Neural cell (in vitro differentiated cells): ENCODE measurements at regions not wholly inside any gene's neighbourhood (a gene's known extent, or its start where the extent isn't known, plus 50 kb on each side); places are given as distances from the start of the nearest gene placed in this dataset.

Experiments used
- H2AFZ ChIP-seq: fragments of 200-600, 300-800 bp; sonication (generic), shearing (Covaris generic); 2 replicates; pipeline ENCODE4 v1.6.0; 2014; ENCODE audit warnings: low read depth, mild to moderate bottlenecking, antibody characterized with exemption, low read length, moderate library complexity
- H3F3A ChIP-seq: fragments of 200-600 bp; shearing (Covaris generic); 2 replicates; pipeline ENCODE4 v1.6.1; 2016; ENCODE audit warnings: mild to moderate bottlenecking, moderate library complexity, mixed read lengths, antibody characterized with exemption, low read length; ENCODE audit not compliant: insufficient read depth, poor library complexity, severe bottlenecking
- H3K27ac ChIP-seq: fragments of 200-600, 300-800 bp; sonication (generic), shearing (Covaris generic); 2 replicates; pipeline ENCODE4 v1.5.1; 2014; ENCODE audit warnings: mild to moderate bottlenecking, low read length, moderate library complexity
- H3K27me3 ChIP-seq: fragments of 300-800, 200-600 bp; sonication (generic), shearing (Covaris generic); 2 replicates; pipeline ENCODE4 v1.6.0; 2014; ENCODE audit warnings: mild to moderate bottlenecking, low read depth, low read length, moderate library complexity; ENCODE audit not compliant: insufficient read depth
- H3K36me3 ChIP-seq: fragments of 300-800, 200-600 bp; sonication (generic), shearing (Covaris generic); 2 replicates; pipeline ENCODE4 v1.5.1; 2014; ENCODE audit warnings: mild to moderate bottlenecking, antibody characterized with exemption, low read length, moderate library complexity; ENCODE audit not compliant: insufficient read depth
- H3K4me2 ChIP-seq: fragments of 300-800, 200-600 bp; sonication (generic), shearing (Covaris generic); 2 replicates; pipeline ENCODE4 v1.6.0; 2014; ENCODE audit warnings: mild to moderate bottlenecking, low read length
- H3K4me3 ChIP-seq: fragments of 300-800, 200-600 bp; sonication (generic), shearing (Covaris generic); 2 replicates; pipeline ENCODE4 v1.5.1; 2014; ENCODE audit warnings: mild to moderate bottlenecking, low read length, moderate library complexity
- H3K79me2 ChIP-seq: fragments of 200-600 bp; shearing (Covaris generic); replicated peaks from 2 replicates; pipeline ENCODE4 v1.6.0; 2014; ENCODE audit warnings: mild to moderate bottlenecking, low read length, moderate library complexity; ENCODE audit not compliant: insufficient read depth
- H3K9ac ChIP-seq: fragments of 300-800, 200-600 bp; sonication (generic), shearing (Covaris generic); 2 replicates; pipeline ENCODE4 v1.6.1; 2016; ENCODE audit warnings: mild to moderate bottlenecking, low read length, mixed read lengths
- H3K9me2 ChIP-seq: fragments of 200-600 bp; shearing (Covaris generic); 2 replicates; pipeline ENCODE4 v1.6.1; 2016; ENCODE audit warnings: mild to moderate bottlenecking, low read length, mixed read lengths; ENCODE audit not compliant: insufficient read depth
- H3K9me3 ChIP-seq: fragments of 200-600, 300-800 bp; sonication (generic), shearing (Covaris generic); 2 replicates; pipeline ENCODE4 v1.6.1; 2016; ENCODE audit warnings: mild to moderate bottlenecking, mixed run types, low read length, moderate library complexity, mixed read lengths
- H4K20me1 ChIP-seq: fragments of 200-600 bp; shearing (Covaris generic); 2 replicates; pipeline ENCODE4 v1.6.1; 2016; ENCODE audit warnings: mild to moderate bottlenecking, mixed run types; ENCODE audit not compliant: insufficient read depth
- CTCF ChIP-seq: fragments of 450-650 bp; IDR thresholded peaks from 2 replicates; pipeline ENCODE4 v1.5.1; 2014; ENCODE audit warnings: antibody characterized with exemption, mild to moderate bottlenecking, moderate library complexity; ENCODE audit not compliant: poor library complexity, severe bottlenecking
- EP300 ChIP-seq: fragments of 450-650 bp; conservative IDR thresholded peaks from 2 replicates; pipeline ENCODE4 v1.6.1; 2014; ENCODE audit warnings: antibody characterized with exemption, mild to moderate bottlenecking, moderate library complexity; ENCODE audit not compliant: poor library complexity, severe bottlenecking
- EZH2 ChIP-seq: fragments of 200-600, 300-800 bp; shearing (Covaris generic), sonication (generic); IDR thresholded peaks from 2 replicates; pipeline ENCODE4 v1.6.1; 2014; ENCODE audit warnings: antibody characterized with exemption, low read length, borderline replicate concordance, mild to moderate bottlenecking; ENCODE audit not compliant: insufficient read depth, poor library complexity, severe bottlenecking
- MXI1 ChIP-seq: fragments of 450-650 bp; conservative IDR thresholded peaks from 2 replicates; pipeline ENCODE4 v1.6.1; 2014; ENCODE audit warnings: antibody characterized with exemption, mild to moderate bottlenecking; ENCODE audit not compliant: poor library complexity, severe bottlenecking
- POLR2AphosphoS5 ChIP-seq: IDR thresholded peaks from 2 replicates; pipeline ENCODE4 v1.6.1; 2012
- RAD21 ChIP-seq: fragments of 450-650 bp; conservative IDR thresholded peaks from 2 replicates; pipeline ENCODE4 v1.6.1; 2014; ENCODE audit warnings: antibody characterized with exemption, mild to moderate bottlenecking, moderate library complexity
- REST ChIP-seq: IDR thresholded peaks from 2 replicates; pipeline ENCODE4 v1.6.1; 2012; ENCODE audit warnings: borderline replicate concordance
- SMC3 ChIP-seq: fragments of 450-650 bp; conservative IDR thresholded peaks from 2 replicates; pipeline ENCODE4 v1.6.1; 2014; ENCODE audit warnings: antibody characterized with exemption, mild to moderate bottlenecking, moderate library complexity; ENCODE audit not compliant: poor library complexity
- TAF1 ChIP-seq: IDR thresholded peaks from 2 replicates; pipeline ENCODE4 v1.6.1; 2012; ENCODE audit warnings: low read depth

GRCh38 chr22:47994045-47994444 lies 1231.6 kb downstream of the TBC1D22A start:
- no peaks in the 10 kb centered on the region for H3K36me3 ChIP-seq
- no peak overlapping the region for H3K27ac ChIP-seq
- H3K79me2 ChIP-seq, result no peaks in the 10 kb centered on the region
- no peaks in the 10 kb centered on the region for H3K9me3 ChIP-seq
- H4K20me1 ChIP-seq, result no peaks in the 10 kb centered on the region
- no peak overlapping the region for H3K4me2 ChIP-seq
- no peak overlapping the region for H2AFZ ChIP-seq
- no peak overlapping the region for H3K9ac ChIP-seq
- H3F3A ChIP-seq, result no peaks in the 10 kb centered on the region
- no peak for TF ChIP-seq EP300
- no peak for TF ChIP-seq POLR2AphosphoS5
- no peak for TF ChIP-seq SMC3
- TF ChIP-seq TAF1, result no peak
- no peak for TF ChIP-seq REST
- no peak for TF ChIP-seq CTCF
- TF ChIP-seq MXI1, result no peak
- no peak for TF ChIP-seq RAD21
- no peak for TF ChIP-seq EZH2
- H3K9me2 ChIP-seq, result no peaks in the 10 kb centered on the region
- no peak overlapping the region for H3K4me3 ChIP-seq
- no peaks in the 10 kb centered on the region for H3K27me3 ChIP-seq

- H3K27me3 ChIP-seq, result no peaks in the 10 kb centered on the region
- no peak overlapping the region for H3K27ac ChIP-seq
These were observed 1228.0 kb downstream of the TBC1D22A start for GRCh38 chr22:47990481-47990880.

More at GRCh38 chr22:47990481-47990880, 1228.0 kb downstream of the TBC1D22A start:
- Histone ChIP-seq H3K79me2 (no peaks in the 10 kb centered on the region), H3K36me3 (no peaks in the 10 kb centered on the region), H3K4me3 (no peak overlapping the region), H3K9me2 (no peaks in the 10 kb centered on the region), H4K20me1 (no peaks in the 10 kb centered on the region), H3K9me3 (no peaks in the 10 kb centered on the region), H2AFZ (no peak overlapping the region), H3K4me2 (no peak overlapping the region), H3K9ac (no peak overlapping the region), H3F3A (no peaks in the 10 kb centered on the region)
- TF ChIP-seq EZH2 (no peak), CTCF (no peak), EP300 (no peak), SMC3 (no peak), REST (no peak), TAF1 (no peak), MXI1 (no peak), POLR2AphosphoS5 (no peak), RAD21 (no peak)
